ENCODE measurements at regions not wholly inside any gene's neighbourhood (a gene's known extent, or its start where the extent isn't known, plus 50 kb on each side); places are given as distances from the start of the nearest gene placed in this dataset.

GRCh38 chr1:163436140-163436812 lies 114.5 kb downstream of the NUF2 start:
- no peak for TF ChIP-seq CTCF (IDR thresholded peaks at IDR 0.05)
- no peak for TF ChIP-seq POLR2A (IDR thresholded peaks at IDR 0.05)
